ENCODE measurements at regions not wholly inside any gene's neighbourhood (a gene's known extent, or its start where the extent isn't known, plus 50 kb on each side); places are given as distances from the start of the nearest gene placed in this dataset.
A peak's percentile ranks its signal among the peaks of the same experiment; 100 is the strongest.

DNA sequence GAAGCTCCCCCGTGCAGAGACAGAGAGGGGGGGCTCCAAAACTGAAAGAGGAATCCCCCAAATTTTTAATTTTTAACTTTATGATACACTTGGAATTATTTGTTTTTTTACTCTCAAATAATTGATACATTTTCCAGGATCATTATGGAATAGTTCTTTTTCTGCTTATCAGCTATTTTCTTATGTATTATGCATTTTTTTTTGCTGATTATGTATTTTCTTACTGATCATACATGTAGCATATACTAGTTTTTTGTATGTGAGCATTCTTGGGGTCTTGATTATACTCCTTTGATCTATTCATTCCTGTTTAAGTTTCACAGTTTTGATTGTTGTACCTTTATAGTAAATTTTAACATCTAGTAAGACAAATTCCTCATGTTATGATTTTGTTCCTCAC lies 55.5 kb upstream of the LDHB start:
- no peak overlapping the region for H3K4me3 ChIP-seq
- H3K27ac ChIP-seq: no peak overlapping the region

DNA sequence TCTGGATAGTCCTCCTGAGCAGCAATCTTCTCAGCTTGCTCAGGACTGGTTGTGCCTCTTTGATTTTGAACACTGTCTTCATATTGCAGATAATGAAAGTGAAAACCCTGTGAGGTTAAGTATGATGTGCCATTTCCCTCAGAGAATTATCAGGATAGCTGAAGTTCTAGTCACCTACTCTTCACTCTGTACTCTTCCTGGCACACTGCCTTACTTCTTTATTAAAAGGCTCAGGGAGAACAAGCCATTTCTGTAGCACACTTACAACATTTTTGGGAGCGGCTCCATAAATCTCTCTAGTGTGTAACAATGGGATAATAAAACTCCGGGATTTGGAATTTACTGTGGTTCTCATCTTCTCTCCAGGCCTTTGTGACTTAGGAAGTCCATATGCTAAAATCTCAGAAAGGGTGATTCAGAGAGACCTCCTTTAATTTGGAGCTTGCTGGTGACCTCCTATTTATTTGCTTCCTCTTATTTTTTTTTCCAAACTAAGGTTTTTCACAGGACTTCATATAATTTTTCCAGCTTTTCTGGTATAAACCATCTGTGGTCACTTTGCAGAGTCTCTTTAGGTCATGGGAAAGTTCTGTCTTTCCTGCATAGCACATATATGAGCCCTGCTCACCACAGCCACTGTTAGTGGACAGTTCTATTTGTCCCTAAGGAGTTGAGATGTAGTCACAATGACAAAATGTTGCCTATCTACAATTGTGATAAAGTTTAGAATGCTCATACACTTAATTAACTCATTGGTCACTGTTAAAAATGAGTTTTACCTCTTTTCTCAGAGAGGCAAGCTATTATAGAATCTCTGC lies 53.5 kb upstream of the LDHB start:
- Histone ChIP-seq H3K27ac (peak overlapping the region in 2 of 21 experiments; percentile 5), H3K4me3 (no peak overlapping the region)
